A673 (cell line): ENCODE measurements at regions not wholly inside any gene's neighbourhood (a gene's known extent, or its start where the extent isn't known, plus 50 kb on each side); places are given as distances from the start of the nearest gene placed in this dataset.

Source experiments
- EZH2 ChIP-seq: fragments of 200-600 bp; sonication (generic); IDR thresholded peaks from 2 replicates; pipeline ENCODE4 v1.6.1; 2017; ENCODE audit warnings: borderline replicate concordance, low read depth, mild to moderate bottlenecking, mixed read lengths, antibody characterized with exemption, low read length; ENCODE audit not compliant: poor library complexity, severe bottlenecking
- TF ChIP-seq, protein P1 (sequence below): fragments of 300-800, 200-600 bp; sonication (generic); conservative IDR thresholded peaks from 2 replicates; pipeline ENCODE4 v1.5.1; 2017; ENCODE audit warnings: low read depth, mild to moderate bottlenecking, antibody characterized with exemption, low read length, moderate library complexity, mixed read lengths

DNA sequence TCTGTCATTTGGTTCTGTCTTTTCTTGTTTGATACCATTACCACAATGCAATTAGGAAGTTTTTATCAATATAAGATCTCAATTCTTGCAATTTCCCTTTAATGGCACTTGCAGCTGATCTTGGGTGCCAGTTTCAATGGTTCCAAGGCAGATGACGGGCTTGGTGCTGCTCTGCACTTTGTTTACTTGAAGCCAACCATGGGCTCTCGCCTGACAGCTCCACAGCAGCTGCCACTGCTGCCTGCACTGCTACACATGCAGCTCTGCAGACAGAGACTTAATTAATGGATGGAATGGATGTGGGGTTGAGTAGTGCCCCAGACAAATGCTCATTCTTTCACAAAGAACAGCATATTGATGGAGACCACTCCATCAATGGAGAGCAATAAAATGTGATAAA, 1024.3 kb upstream of the EPHA7 start:
- TF ChIP-seq, protein P1, sequence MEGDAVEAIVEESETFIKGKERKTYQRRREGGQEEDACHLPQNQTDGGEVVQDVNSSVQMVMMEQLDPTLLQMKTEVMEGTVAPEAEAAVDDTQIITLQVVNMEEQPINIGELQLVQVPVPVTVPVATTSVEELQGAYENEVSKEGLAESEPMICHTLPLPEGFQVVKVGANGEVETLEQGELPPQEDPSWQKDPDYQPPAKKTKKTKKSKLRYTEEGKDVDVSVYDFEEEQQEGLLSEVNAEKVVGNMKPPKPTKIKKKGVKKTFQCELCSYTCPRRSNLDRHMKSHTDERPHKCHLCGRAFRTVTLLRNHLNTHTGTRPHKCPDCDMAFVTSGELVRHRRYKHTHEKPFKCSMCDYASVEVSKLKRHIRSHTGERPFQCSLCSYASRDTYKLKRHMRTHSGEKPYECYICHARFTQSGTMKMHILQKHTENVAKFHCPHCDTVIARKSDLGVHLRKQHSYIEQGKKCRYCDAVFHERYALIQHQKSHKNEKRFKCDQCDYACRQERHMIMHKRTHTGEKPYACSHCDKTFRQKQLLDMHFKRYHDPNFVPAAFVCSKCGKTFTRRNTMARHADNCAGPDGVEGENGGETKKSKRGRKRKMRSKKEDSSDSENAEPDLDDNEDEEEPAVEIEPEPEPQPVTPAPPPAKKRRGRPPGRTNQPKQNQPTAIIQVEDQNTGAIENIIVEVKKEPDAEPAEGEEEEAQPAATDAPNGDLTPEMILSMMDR: no peak
- TF ChIP-seq EZH2: no peak
